Left cardiac atrium (tissue), 4 donors: ENCODE measurements at regions not wholly inside any gene's neighbourhood (a gene's known extent, or its start where the extent isn't known, plus 50 kb on each side); places are given as distances from the start of the nearest gene placed in this dataset.

Experiments
- ATAC-seq, 2 donors: fragments of 200-7000 bp; cut with Tn5 transposase; one replicate each; pipeline ENCODE4 v1.9.1; 2020; ENCODE audit warnings: mild to moderate bottlenecking in 2 of 2, moderate library complexity in 2 of 2
- DNase-seq: peaks from one replicate; pipeline ENCODE4 v3.0.0-alpha.2; 2020
- intact Hi-C, 2 donors: fragments of 100-400 bp; cut with DNase I; formaldehyde crosslinking; loops; one replicate each; pipeline versions ENCODE4 v1.14.1 to v1.15.1; 2022 to 2023
- donor health status: DM: no; HTN: yes; CAD: no.
- donor health status: DM: no; HTN: yes; CAD: no; lungs with severe emphysema.
- donor health status: DM: yes; HTN: yes; CAD: no.
- donor health status: Dilated cardiomyopathy.

DNA sequence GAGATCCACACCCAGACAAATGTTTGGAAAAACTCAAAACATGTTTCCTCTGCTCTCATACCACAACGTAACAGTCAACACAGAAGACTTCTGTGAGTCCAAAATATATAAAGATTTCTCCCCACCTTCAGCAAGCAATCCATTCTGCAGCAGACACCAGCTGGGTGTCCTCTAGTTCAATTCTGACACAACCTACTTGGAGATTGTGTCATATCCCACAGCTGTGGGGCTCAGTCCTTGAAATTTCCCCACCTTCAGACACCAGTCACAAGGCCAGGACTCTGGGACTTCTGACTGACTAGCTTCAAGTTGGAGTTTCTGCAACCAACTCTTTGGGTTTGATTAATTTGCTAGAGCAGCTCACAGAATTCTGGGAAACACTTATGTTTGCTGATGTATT lies 244.8 kb upstream of the CDYL start:
- DNase-seq (no peak), ATAC-seq (no peak)
- intact Hi-C loops, result no loop called here

DNA sequence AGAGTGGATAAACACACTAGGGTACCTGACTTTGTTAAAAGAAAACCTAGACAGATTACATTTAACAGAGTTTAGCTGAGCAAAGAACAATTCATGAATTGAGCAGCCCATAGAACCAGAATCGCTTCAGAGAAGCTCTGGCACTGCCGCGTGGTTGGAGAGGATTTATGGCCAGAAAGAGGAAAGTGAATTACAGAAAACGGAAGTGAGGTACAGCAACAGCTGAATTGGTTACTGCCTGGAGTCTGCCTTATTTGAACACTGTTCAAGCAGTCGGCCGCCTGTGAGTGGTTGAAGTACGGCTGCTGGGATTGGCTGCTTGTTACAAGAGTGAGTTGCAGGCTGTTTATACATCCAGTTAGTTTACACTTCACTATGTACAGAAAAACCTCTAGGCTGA lies 253.8 kb upstream of the CDYL start:
- DNase-seq (no peak), ATAC-seq (no peak)
- intact Hi-C loops, result no loop called here

DNA sequence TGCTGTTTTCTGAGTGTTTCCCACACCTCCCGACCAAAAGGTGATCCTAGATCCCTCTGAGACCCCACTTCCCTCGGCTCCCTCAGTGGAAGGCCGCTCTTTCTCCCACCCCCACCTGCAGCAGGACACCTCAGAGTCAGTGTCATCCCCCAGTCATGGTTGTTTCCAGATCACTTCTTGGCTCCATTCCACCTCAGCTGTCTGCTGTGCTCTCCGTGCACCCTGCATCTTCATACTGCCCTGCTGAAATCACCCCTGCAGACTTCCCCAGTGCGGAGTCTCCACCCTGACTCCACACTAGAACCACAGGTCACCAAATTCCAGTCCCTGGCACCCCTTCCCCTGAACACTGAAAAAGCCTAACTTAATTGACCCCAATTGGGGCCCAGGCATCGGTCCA lies 255.1 kb upstream of the CDYL start:
- ATAC-seq, result no peak
- intact Hi-C loops, result no loop called here
- DNase-seq, result no peak

DNA sequence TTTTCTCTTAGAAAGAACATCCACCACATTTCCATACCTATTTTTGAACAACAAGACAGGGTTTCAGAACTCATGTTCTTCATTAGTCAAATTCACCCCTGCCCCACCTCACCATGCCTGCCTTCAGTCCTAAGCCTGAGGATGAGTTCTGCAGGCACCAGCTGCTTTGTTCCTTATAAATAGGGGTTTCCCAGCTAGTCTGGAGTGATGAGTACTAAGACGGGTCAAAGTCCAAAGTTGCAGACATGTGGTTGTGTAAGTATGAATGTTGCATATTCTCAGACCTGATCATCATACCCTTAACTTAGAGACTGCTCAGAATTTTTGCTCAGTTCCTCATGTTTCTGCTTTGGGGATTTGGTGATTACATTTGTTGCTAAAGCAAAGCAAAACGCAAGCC lies 257.7 kb upstream of the CDYL start:
- intact Hi-C loops, result no loop called here
- DNase-seq (no peak), ATAC-seq (no peak)

DNA sequence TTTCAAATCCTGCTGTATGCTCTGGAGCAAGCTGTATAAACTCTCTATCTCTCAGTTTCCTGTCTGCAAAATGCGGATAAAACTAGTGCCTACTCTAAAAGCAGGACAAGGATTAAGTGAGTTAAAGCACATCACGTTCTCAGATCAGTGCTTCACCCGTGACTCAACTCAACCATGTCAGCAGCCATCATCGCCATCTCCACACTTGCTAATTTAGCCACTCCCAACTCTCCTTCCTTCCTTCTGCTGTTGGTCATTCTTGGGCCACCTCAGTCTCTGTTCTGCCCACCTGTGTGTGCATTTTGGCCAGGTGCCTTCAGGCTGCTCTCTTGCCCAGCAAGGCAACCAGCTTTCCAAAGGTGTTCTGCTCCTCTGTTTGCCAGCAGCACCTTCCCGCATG lies 260.0 kb upstream of the CDYL start:
- DNase-seq, result no peak
- intact Hi-C loops, result no loop called here
- peak in 1 of 2 donors; percentile 33 for ATAC-seq

DNA sequence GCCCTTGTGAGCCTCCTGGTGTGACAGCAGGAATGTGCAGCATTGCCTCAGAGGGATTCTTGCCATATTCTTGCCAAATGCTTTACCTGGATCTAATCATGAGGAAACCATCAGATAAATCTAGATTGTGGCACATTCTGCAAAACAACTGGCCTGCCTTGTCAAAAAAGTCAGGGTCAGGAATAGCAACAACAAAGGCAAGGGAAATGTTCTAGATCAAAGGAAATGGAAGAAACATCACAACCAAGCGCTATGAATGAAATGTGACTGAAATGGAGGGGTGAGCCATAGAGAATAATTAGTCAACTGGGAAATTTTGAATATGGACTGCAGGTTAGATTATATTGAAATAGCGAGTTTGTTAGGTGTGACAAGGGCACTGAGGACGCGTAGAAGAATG lies 262.6 kb upstream of the CDYL start:
- no peak for DNase-seq
- no peak for ATAC-seq

DNA sequence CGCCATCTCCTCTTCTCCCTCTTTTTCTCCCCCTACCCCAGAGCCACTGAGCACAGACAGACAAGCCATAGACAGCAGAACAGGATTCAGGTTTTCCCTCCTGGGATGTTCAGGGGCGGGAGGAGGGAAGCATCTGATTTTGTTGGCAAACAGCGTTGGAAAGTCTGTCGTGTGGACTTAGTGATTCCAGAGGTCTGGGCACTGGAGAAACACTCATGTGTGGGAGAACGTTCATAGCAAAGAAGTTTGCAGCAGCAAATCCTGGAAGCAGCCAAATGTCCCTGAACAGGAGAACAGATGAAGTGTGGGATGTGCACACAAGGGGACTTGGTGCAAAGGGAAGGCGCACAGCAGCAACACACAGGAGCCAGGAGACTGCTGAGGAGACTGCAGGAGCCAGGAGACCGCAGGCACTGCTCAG lies 264.1 kb upstream of the CDYL start:
- intact Hi-C loops, result no loop called here
- ATAC-seq (no peak), DNase-seq (no peak)

More for the DNA sequence above, 262.6 kb upstream of the CDYL start:
- intact Hi-C loops, result no loop called here

DNA sequence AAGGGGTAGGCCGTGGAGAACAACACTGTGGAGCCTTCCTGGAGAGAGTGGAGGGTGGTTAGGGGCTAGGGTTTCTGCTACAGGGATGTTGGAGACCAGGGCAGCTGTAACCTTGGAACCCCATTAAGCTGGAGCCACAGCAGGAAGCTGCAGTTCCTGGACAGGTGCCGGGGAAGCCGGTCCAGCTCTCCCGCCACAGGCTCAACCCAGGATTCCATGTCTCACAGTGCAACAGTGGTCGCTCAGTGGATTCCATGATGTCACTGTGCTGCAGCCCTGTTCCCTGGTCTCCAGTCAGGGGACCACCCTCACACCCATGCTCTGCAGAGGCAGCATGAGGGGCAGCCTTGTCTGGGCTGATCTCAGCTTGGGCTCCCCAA lies 264.6 kb upstream of the CDYL start:
- DNase-seq, result no peak
- ATAC-seq, result peak in 1 of 2 donors; percentile 19
- intact Hi-C loops, result no loop called here

DNA sequence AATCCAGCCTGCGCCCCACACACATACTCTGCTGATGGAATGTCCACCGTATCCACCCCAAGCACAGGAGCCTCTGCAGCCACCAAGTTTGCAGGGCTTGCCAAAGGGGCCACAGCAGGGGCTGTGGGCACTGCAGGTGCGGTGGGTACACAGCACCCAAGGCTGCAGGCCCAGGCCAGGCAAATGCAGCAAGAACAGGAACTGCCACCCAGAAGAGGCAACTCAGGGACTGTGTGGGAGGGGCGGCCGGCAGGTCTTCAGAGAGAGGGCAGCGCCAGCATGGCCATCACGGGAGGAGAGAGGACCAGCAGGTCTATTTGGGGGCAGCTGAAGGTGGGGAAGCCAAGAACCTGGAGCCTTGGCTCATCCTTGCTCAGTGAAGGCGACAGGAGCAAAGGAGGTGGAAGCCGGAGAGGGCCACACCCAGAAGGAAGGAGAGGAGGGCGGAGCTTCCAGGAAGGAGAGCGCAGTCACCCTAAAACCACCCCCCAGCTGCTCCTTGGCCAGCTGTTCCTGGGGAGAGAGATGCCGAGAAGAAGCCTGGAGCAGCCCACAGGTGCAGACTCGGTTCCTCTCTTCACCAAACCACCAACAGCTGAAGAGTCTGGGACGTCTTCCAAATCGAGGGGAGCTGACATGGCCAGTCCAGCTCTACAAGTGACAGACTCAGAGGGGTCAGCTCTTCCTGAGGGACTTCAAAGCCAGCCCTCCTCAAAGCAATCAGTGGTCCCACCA lies 265.1 kb upstream of the CDYL start:
- DNase-seq (no peak), ATAC-seq (no peak)
- intact Hi-C loops, result no loop called here

DNA sequence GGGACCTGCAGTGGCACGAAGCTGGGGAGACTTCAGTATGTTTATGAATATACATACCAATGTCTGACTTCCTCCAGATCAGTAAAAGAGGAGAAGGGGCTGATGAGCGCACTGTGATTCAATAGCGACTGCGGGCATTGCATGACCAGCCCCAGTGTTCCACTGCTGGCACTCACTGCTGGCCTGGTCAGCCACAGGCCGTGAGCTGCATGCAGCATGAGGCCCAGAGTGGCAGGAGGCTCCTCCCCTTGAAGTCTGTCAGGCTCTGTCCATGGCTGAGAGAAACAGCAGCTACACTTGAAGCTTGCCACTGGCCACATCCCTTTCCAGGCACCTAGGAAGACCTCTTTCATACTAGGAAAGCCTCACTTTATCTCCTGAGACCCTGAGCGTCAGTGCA lies 265.9 kb upstream of the CDYL start:
- DNase-seq (no peak), ATAC-seq (no peak)
- intact Hi-C loops, result no loop called here

DNA sequence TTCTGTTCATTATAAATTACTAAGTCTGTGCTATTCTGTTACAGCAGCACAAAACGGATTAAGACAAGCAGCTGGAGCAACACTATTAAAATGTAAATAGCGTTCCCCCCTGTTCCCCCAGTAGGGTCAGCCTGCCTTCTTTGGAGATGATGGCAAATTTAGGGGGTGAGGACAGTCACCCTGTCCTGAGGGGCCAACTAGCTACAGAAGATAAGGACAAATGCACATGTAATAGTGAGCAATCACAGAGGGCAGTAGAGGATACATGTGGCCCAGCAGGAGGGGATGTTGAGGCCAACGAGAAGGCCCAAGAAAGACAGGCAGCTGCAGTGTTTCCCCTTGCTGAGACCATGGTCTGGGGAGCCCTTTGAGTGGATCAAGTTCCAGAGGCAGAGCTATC lies 266.7 kb upstream of the CDYL start:
- DNase-seq (no peak), ATAC-seq (no peak)
- intact Hi-C loops, result no loop called here

DNA sequence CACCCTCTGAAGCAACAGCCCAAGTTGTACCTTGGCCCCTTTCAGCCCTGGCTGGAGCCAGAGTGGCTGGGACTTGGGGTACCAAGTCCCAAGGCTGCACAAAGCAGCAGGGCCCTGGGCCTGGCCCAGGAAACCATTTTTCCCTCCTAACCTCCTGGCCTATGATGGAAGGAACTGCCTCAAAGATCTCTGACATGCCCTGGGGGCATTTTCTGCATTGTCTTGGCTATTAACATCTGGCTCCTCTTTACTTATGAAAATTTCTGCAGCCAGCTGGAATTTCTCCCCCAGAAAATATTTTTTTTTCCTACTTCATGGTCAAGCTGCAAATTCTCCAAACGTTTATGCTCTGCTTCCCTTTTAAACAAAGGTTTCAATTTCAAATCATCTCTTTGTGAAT lies 269.4 kb upstream of the CDYL start:
- intact Hi-C loops, result no loop called here
- no peak for ATAC-seq
- no peak for DNase-seq

DNA sequence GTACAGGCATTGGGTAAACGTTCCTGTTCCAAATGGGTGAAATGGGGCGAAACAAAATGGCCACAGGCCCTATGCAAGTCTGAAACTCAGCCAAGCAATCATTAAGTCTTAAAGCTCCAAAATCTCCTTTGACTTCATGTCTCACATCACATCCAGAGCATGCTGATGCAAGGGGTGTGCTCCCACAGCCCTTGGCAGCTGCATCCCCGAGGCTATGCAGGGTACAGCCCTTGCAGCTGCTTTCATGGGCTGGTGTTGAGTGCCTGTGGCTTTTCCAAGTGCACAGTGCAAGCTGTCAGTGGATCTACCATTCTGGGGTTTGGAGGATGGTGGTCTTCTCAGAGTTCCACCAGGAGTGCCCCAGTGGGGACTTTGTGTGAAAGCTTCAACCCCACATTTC lies 270.0 kb upstream of the CDYL start:
- DNase-seq (no peak), ATAC-seq (no peak)
- intact Hi-C loops, result no loop called here

DNA sequence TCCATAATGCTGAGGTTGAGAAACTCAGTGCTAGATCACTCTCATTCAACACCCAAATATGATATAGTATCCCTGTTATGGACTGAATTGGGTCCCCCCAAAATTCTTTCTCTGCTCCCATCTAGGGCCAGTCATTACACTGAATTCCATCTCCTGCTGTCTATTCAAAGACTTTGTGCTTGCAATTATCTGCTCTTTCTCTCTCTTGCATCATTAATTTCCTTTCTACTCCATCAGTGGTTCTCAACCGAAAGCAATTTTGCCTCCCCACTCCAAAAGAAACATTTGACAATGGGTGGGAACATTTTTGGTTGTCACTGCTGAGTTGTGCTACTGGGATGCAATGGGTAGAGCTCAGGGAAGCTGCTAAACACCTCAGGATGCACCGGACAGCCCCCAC lies 271.5 kb upstream of the CDYL start:
- intact Hi-C loops, result no loop called here

DNA sequence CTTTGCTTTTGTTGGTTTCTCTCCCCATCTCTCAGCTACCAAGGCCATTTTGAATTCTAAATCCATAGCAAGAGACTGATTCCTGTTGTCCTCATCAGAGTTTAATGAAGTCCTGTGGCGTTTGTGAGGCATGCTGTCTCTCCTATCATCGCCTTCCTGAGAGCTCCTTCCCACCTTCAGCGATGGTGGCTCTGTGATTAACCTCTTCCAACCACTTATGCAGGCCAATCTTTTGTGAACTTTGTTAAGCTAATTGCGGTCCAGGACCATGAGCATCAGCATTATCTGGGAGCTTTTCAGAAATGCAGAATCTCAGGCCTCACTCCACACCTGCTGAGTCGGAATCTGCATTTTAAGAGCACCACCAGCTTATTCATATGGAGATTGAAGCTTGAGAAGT lies 272.5 kb upstream of the CDYL start:
- intact Hi-C loops, result no loop called here
- DNase-seq, result no peak
- ATAC-seq, result no peak

More for the DNA sequence above, 271.5 kb upstream of the CDYL start:
- DNase-seq, result no peak
- ATAC-seq, result no peak

DNA sequence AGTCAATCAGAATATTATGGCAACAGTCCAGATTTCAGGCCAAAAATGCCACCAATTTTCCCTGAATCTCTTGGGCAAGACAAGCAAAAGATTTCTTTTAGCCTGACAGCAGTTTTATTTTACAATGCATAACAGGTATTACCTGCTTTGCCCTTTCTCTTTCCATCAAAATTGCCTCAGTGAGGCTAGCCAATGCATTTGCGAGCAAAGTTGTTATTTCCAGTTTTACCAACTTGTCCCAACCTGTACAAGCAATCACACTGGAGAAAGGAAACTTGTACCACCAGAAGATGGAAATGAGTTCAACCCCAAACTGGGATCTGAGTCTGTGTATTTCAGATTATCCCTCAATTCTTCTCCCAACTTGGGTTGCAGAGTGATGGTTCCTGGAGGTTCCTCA lies 279.9 kb upstream of the CDYL start:
- intact Hi-C loops, result no loop called here
- no peak for DNase-seq
- no peak for ATAC-seq

DNA sequence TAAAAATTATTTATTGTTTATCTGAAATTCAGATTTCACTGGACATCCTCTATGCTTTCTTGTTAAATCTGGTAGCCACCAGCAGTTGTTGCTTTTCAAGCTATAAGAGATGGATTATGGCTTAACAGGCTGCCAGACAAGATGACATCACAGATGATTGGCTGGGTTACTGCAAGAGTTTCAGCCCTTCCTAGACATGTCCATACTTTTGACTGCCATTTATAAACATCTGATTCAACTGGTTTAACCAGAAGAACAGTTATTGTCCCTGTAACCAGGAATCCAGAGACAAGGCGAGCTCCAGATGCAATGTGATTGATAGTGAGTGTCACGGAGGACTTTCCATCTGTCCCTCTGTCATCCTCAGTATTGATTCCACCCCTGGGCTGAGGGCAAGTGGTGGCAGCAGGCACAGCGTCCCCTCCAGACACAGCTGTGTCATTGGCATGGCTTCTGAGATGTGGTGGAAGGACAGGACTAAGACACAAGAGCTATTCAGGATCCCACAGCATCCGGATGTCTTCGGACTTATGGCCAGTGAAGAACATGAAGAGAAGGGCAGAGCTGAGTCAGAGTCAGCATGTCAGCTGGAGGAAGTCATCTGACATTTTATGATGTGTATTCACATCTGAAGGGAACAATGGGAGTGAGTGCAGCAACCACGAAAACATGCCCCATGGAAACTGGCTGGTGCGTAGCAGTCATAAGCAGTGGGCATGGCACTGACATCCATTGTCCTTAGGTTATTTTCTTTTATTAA lies 284.5 kb upstream of the CDYL start:
- ATAC-seq (no peak), DNase-seq (no peak)
- intact Hi-C loops, result no loop called here

DNA sequence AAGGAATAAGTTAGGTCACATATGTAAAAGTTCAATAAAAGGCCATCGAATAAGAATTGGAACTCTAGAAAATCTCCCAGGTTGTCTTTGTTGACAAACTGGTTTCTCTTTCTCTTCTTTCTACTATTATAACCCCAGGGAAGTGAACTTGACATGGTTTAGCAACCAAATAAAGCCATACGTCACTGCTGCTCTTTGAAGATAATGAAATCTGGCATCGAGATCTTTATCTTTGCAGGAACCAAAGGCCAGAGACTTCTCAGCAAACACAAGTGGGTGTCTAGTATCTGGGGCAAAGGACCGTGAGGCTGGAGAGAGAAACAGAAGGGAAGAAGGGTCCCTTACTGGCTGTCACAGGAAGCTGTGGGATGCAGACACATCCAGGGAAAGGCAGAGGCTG lies 286.7 kb upstream of the CDYL start:
- intact Hi-C loops, result no loop called here
- ATAC-seq (no peak), DNase-seq (no peak)

DNA sequence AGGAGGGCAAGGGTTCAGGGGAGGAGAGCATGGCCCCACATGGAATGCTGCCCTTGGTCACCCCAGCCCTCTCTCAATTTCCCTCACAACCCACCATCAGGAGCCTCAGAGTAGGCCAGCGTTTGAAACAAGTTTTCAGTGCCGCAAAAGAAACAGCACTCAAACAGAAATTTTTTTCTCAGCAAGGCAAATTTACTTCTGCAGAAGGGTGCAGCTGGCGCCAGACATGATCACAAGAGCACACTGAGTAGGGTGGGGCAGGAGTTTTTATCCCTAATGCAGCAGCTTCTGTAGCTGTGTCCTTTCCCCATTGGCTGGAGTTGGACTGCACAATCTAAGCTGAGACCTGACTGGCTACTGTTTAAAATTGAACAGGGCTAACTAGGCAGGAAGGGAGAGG lies 287.8 kb upstream of the CDYL start:
- DNase-seq (no peak), ATAC-seq (no peak)
- intact Hi-C loops, result no loop called here

DNA sequence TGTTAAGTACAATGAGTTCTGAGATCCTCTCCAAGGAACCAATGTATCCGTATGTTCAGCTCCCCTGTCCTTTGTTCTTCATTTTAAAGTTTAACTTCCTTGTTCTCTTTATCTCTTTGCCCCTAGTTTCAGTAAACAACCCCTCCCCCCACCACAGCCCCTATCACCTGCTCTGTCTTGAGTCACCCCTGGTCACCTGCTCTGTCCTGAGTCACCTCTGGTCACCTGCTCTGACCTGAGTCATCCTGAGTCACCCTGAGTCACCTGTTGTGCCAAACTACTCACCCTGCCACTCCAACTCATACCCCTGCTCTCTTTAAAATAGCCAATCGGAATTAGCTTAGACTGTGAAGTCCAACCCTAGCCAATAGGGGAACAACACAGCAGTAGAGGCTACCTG lies 288.7 kb upstream of the CDYL start:
- ATAC-seq (no peak), DNase-seq (no peak)
- intact Hi-C loops, result no loop called here
